ENCODE measurements at regions not wholly inside any gene's neighbourhood (a gene's known extent, or its start where the extent isn't known, plus 50 kb on each side); places are given as distances from the start of the nearest gene placed in this dataset.
A peak's percentile ranks its signal among the peaks of the same experiment; 100 is the strongest.

- no peak overlapping the region for H3K27ac ChIP-seq
Measured at GRCh38 chr12:90149453-90149852, 440.8 kb upstream of the ATP2B1 start.

GRCh38 chr12:90129366-90130030, 420.9 kb upstream of the ATP2B1 start:
- TF ChIP-seq, protein P1, sequence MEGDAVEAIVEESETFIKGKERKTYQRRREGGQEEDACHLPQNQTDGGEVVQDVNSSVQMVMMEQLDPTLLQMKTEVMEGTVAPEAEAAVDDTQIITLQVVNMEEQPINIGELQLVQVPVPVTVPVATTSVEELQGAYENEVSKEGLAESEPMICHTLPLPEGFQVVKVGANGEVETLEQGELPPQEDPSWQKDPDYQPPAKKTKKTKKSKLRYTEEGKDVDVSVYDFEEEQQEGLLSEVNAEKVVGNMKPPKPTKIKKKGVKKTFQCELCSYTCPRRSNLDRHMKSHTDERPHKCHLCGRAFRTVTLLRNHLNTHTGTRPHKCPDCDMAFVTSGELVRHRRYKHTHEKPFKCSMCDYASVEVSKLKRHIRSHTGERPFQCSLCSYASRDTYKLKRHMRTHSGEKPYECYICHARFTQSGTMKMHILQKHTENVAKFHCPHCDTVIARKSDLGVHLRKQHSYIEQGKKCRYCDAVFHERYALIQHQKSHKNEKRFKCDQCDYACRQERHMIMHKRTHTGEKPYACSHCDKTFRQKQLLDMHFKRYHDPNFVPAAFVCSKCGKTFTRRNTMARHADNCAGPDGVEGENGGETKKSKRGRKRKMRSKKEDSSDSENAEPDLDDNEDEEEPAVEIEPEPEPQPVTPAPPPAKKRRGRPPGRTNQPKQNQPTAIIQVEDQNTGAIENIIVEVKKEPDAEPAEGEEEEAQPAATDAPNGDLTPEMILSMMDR (conservative IDR thresholded peaks at IDR 0.05): no peak
- H3K27ac ChIP-seq: peak overlapping the region; percentile 80

More at GRCh38 chr12:90149453-90149852, 440.8 kb upstream of the ATP2B1 start:
- TF ChIP-seq, protein P1 (conservative IDR thresholded peaks at IDR 0.05): no peak

- H3K27ac ChIP-seq: peak overlapping the region; percentile 80
- TF ChIP-seq, protein P1 (conservative IDR thresholded peaks at IDR 0.05): no peak
Measured at GRCh38 chr12:90128526-90128925, 419.9 kb upstream of the ATP2B1 start.

- TF ChIP-seq, protein P1 (conservative IDR thresholded peaks at IDR 0.05): no peak
- no peak overlapping the region for H3K27ac ChIP-seq
Measured at GRCh38 chr12:90126125-90126524, 417.5 kb upstream of the ATP2B1 start.

DNA sequence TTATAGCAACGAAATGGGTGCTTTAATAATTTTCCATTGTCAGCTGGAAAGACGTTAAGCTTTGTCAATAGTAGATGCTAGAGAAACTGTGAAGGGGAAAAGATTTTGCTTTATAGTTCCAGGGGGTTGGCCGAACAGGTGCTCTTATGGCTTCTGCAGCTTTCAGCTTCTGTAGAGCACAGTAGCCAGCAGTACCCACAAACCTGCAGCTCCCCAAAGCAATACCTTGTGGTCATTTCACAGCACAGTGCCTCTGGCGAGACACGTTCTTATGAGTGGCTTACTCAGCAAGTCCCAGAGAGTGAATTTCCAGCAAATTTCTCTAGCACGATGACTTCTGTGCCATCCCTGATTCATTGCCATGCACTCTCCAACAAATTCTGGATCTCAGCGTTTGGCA, 416.3 kb upstream of the ATP2B1 start:
- H3K27ac ChIP-seq: no peak overlapping the region
- TF ChIP-seq, protein P1 (conservative IDR thresholded peaks at IDR 0.05): no peak

DNA sequence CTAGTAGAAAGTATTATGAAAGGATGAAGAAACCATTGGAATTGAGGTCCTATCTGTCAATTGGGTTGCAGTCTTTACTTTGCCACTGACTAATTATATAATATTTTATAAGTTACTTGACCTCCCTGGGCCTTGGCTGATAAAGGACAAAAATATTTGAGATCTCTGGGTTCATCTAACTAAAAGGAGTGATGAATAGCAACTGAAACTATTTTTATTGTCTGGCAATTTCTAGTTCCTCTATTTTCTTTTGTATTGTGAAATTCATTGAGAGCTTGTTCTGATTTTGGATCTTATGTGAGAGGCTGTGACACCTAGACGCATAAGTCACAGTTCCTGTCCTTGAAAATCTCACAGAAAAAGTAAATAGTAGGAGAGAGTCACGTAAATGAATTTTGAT, 415.7 kb upstream of the ATP2B1 start:
- no peak overlapping the region for H3K27ac ChIP-seq
- TF ChIP-seq, protein P1 (conservative IDR thresholded peaks at IDR 0.05): no peak

GRCh38 chr12:90122681-90123080, 414.0 kb upstream of the ATP2B1 start:
- H3K27ac ChIP-seq: no peak overlapping the region
- TF ChIP-seq, protein P1 (conservative IDR thresholded peaks at IDR 0.05): no peak

Measured in VCaP (cell line).